K562 (cell line): ENCODE measurements at regions not wholly inside any gene's neighbourhood (a gene's known extent, or its start where the extent isn't known, plus 50 kb on each side); places are given as distances from the start of the nearest gene placed in this dataset.
A peak's percentile ranks its signal among the peaks of the same experiment; 100 is the strongest.

Source experiments
- ETV6 ChIP-seq, 3 experiments: fragments of 150-350 bp in 1 of 3; sonication (generic) in 1 of 3; formaldehyde crosslinking in 1 of 3; IDR thresholded peaks; 2 replicates each; pipeline versions ENCODE4 v1.6.1 to v1.8.0; 2014 to 2022; ENCODE audit warnings: borderline replicate concordance in 2 of 3, low read depth in 2 of 3, antibody characterized with exemption in 1 of 3, low read length in 1 of 3, mild to moderate bottlenecking in 1 of 3, missing genetic modification reagents in 1 of 3
- HIVEP1 ChIP-seq: fragments of 250-450 bp; sonication (Bioruptor Pico); IDR thresholded peaks from 2 replicates; pipeline ENCODE4 v1.4.0; 2020; ENCODE audit warnings: mild to moderate bottlenecking
- NCOA6 ChIP-seq: fragments of 450-650 bp; IDR thresholded peaks from 2 replicates; pipeline ENCODE4 v1.6.1; 2017; ENCODE audit warnings: mild to moderate bottlenecking
- NFYB ChIP-seq: IDR thresholded peaks from 2 replicates; pipeline ENCODE4 v1.6.1; 2011; ENCODE audit warnings: mild to moderate bottlenecking, moderate library complexity; ENCODE audit not compliant: insufficient read length; ENCODE audit errors: extremely low read depth
- PML ChIP-seq: IDR thresholded peaks from 2 replicates; pipeline ENCODE4 v1.6.1; 2012; ENCODE audit warnings: low read length, inconsistent platforms
- POU5F1 ChIP-seq: fragments of 150-350 bp; IDR thresholded peaks from 2 replicates; pipeline ENCODE4 v1.6.1; 2014; ENCODE audit warnings: borderline replicate concordance, low read length, low read depth, mild to moderate bottlenecking; ENCODE audit not compliant: partially characterized antibody
- SMC3 ChIP-seq: conservative IDR thresholded peaks from 2 replicates; pipeline ENCODE4 v1.6.1; 2011; ENCODE audit warnings: low read depth, low read length, improper control_type of control experiment; ENCODE audit not compliant: insufficient read depth
- TF ChIP-seq, protein P1 (sequence below), 2 experiments: fragments of 450-650 bp; formaldehyde crosslinking in 1 of 2; IDR thresholded peaks; 2 replicates each; pipeline versions ENCODE4 v1.4.0 to v1.6.1; 2014 to 2020; ENCODE audit warnings: mild to moderate bottlenecking in 2 of 2, borderline replicate concordance in 1 of 2, low read depth in 1 of 2
- TF ChIP-seq, protein P2 (sequence below): fragments of 450-650 bp; formaldehyde crosslinking; IDR thresholded peaks from 2 replicates; pipeline ENCODE4 v1.4.0; 2020; ENCODE audit warnings: mild to moderate bottlenecking, moderate library complexity
- TF ChIP-seq, protein P3 (sequence below): fragments of 250-450 bp; sonication (Bioruptor Pico); IDR thresholded peaks from 2 replicates; pipeline ENCODE4 v1.8.0; 2021; ENCODE audit warnings: mild to moderate bottlenecking, moderate library complexity

DNA sequence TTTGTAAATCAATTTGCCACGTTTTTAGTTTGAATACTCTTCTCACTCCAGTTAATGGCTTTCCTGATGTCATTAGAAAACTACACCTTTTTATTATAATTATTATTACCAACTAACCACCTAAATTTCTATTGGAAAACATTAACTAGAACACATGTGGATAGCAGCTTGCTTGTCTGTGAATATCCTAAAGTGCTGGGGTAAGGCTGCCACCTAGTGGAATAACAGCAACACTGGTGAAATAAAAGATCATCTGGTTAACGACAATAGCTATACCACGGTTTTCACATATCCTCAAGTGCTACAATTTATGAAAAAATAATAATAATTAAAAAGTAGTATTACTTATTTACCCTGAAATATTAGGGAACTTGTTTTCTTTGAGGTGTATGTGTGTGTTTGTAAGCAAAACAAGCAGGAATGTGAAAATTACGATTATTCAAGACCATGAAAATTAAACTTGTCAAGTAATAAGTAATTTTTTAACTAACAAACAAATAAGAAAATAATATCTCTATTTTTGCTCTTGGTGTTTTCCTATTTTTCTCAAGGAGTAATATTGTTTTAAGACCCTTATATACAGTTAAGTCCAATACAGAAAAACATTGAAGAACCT lies 130.1 kb upstream of the TECRL start (continued):
- TF ChIP-seq ETV6 (IDR thresholded peaks at IDR 0.05; ENCODE audit: borderline replicate concordance in 1 of 2, low read depth in 2 of 2, low read length in 1 of 2): no peak
- no peak for TF ChIP-seq ETV6 (CRISPR knock-in tag; IDR thresholded peaks at IDR 0.05; ENCODE audit: borderline replicate concordance)
- TF ChIP-seq PML: no peak
- TF ChIP-seq, protein P1, sequence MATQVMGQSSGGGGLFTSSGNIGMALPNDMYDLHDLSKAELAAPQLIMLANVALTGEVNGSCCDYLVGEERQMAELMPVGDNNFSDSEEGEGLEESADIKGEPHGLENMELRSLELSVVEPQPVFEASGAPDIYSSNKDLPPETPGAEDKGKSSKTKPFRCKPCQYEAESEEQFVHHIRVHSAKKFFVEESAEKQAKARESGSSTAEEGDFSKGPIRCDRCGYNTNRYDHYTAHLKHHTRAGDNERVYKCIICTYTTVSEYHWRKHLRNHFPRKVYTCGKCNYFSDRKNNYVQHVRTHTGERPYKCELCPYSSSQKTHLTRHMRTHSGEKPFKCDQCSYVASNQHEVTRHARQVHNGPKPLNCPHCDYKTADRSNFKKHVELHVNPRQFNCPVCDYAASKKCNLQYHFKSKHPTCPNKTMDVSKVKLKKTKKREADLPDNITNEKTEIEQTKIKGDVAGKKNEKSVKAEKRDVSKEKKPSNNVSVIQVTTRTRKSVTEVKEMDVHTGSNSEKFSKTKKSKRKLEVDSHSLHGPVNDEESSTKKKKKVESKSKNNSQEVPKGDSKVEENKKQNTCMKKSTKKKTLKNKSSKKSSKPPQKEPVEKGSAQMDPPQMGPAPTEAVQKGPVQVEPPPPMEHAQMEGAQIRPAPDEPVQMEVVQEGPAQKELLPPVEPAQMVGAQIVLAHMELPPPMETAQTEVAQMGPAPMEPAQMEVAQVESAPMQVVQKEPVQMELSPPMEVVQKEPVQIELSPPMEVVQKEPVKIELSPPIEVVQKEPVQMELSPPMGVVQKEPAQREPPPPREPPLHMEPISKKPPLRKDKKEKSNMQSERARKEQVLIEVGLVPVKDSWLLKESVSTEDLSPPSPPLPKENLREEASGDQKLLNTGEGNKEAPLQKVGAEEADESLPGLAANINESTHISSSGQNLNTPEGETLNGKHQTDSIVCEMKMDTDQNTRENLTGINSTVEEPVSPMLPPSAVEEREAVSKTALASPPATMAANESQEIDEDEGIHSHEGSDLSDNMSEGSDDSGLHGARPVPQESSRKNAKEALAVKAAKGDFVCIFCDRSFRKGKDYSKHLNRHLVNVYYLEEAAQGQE (IDR thresholded peaks at IDR 0.05; ENCODE audit: borderline replicate concordance): peak; percentile 18; the same call in 1 of the 2 replicates
- TF ChIP-seq, protein P1 (CRISPR knock-in tag; IDR thresholded peaks at IDR 0.05; ENCODE audit: low read depth): no peak
- 0 out of 2 replicates have a peak, but pooled peaks have one; percentile 7 for TF ChIP-seq SMC3
- no peak for TF ChIP-seq HIVEP1 (CRISPR knock-in tag)
- TF ChIP-seq, protein P2, sequence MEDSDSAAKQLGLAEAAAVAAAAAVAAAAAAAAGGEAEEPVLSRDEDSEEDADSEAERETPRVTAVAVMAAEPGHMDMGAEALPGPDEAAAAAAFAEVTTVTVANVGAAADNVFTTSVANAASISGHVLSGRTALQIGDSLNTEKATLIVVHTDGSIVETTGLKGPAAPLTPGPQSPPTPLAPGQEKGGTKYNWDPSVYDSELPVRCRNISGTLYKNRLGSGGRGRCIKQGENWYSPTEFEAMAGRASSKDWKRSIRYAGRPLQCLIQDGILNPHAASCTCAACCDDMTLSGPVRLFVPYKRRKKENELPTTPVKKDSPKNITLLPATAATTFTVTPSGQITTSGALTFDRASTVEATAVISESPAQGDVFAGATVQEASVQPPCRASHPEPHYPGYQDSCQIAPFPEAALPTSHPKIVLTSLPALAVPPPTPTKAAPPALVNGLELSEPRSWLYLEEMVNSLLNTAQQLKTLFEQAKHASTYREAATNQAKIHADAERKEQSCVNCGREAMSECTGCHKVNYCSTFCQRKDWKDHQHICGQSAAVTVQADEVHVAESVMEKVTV (CRISPR knock-in tag): 0 out of 2 replicates have a peak, but pooled peaks have one; percentile 33
- no peak for TF ChIP-seq POU5F1
- TF ChIP-seq, protein P3, sequence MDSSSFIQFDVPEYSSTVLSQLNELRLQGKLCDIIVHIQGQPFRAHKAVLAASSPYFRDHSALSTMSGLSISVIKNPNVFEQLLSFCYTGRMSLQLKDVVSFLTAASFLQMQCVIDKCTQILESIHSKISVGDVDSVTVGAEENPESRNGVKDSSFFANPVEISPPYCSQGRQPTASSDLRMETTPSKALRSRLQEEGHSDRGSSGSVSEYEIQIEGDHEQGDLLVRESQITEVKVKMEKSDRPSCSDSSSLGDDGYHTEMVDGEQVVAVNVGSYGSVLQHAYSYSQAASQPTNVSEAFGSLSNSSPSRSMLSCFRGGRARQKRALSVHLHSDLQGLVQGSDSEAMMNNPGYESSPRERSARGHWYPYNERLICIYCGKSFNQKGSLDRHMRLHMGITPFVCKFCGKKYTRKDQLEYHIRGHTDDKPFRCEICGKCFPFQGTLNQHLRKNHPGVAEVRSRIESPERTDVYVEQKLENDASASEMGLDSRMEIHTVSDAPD (CRISPR knock-in tag): no peak
- TF ChIP-seq NFYB: no peak
- no peak for TF ChIP-seq NCOA6
